Brain microvascular endothelial cell (primary cell): ENCODE measurements at regions not wholly inside any gene's neighbourhood (a gene's known extent, or its start where the extent isn't known, plus 50 kb on each side); places are given as distances from the start of the nearest gene placed in this dataset.

Source experiments
- DNase-seq: peaks from one replicate; pipeline ENCODE4 v3.0.0-alpha.2; 2020
- H3K27ac ChIP-seq: fragments of 250-450 bp; sonication (Bioruptor Pico); 2 replicates; pipeline ENCODE4 v1.5.1; 2020; ENCODE audit warnings: mild to moderate bottlenecking, moderate library complexity
- H3K27me3 ChIP-seq: fragments of 250-450 bp; sonication (Bioruptor Pico); replicated peaks from 2 replicates; pipeline ENCODE4 v1.5.1; 2020; ENCODE audit warnings: mild to moderate bottlenecking
- H3K36me3 ChIP-seq: fragments of 250-450 bp; sonication (Bioruptor Pico); replicated peaks from 2 replicates; pipeline ENCODE4 v1.5.1; 2020; ENCODE audit warnings: mild to moderate bottlenecking
- H3K4me3 ChIP-seq: 2 replicates; pipeline ENCODE4 v1.5.1; 2011; ENCODE audit warnings: low read depth, mild to moderate bottlenecking, control low read depth, low read length, moderate library complexity
- in situ Hi-C: cut with HindIII; loops from 2 replicates; pipeline ENCODE4 v1.10.0; 2017; ENCODE audit warnings: low sequenced_read_pairs, low pct_ligation_motif_present
- TF ChIP-seq, protein P1 (sequence below): IDR thresholded peaks from 2 replicates; pipeline ENCODE4 v1.5.1; 2011; ENCODE audit warnings: low read depth, mild to moderate bottlenecking, moderate library complexity, low read length, control low read depth, inconsistent platforms; ENCODE audit errors: missing control alignments

- Histone ChIP-seq H3K4me3 (no peak overlapping the region), H3K27ac (no peak overlapping the region), H3K27me3 (no peaks in the 10 kb centered on the region), H3K36me3 (no peaks in the 10 kb centered on the region)
- in situ Hi-C loops: no loop called here
- TF ChIP-seq, protein P1, sequence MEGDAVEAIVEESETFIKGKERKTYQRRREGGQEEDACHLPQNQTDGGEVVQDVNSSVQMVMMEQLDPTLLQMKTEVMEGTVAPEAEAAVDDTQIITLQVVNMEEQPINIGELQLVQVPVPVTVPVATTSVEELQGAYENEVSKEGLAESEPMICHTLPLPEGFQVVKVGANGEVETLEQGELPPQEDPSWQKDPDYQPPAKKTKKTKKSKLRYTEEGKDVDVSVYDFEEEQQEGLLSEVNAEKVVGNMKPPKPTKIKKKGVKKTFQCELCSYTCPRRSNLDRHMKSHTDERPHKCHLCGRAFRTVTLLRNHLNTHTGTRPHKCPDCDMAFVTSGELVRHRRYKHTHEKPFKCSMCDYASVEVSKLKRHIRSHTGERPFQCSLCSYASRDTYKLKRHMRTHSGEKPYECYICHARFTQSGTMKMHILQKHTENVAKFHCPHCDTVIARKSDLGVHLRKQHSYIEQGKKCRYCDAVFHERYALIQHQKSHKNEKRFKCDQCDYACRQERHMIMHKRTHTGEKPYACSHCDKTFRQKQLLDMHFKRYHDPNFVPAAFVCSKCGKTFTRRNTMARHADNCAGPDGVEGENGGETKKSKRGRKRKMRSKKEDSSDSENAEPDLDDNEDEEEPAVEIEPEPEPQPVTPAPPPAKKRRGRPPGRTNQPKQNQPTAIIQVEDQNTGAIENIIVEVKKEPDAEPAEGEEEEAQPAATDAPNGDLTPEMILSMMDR: no peak
- no peak for DNase-seq
Observed at GRCh38 chr4:52290466-52290865, 239.4 kb downstream of the SPATA18 start.

DNA sequence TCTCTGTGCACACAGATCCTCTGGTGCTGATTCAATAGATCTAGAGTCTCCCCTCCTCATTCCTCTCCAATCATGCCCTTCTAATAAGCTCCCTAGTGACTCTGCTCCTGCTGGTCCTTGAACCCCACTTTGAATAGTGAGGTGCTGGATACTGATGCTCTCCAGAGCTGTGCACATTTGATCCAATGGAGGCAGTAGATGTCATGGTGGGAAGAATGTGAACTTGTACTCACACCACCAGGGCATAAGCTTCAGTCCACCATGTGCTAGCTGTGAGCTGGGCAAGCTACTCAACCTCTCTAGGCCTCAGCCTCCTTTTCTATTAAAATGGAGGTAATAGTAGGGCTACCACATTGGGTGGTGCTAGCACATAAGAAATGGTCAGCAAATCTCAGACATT lies 241.1 kb downstream of the SPATA18 start:
- in situ Hi-C loops: no loop called here
- TF ChIP-seq, protein P1: no peak
- Histone ChIP-seq H3K27me3 (no peaks in the 10 kb centered on the region), H3K27ac (no peak overlapping the region), H3K36me3 (no peaks in the 10 kb centered on the region), H3K4me3 (no peak overlapping the region)
- no peak for DNase-seq

- Histone ChIP-seq H3K36me3 (no peaks in the 10 kb centered on the region), H3K27ac (no peak overlapping the region), H3K4me3 (no peak overlapping the region), H3K27me3 (no peaks in the 10 kb centered on the region)
- TF ChIP-seq, protein P1: no peak
- in situ Hi-C loops: no loop called here
- DNase-seq: no peak
Observed at GRCh38 chr4:52296341-52296740, 245.2 kb downstream of the SPATA18 start.

DNA sequence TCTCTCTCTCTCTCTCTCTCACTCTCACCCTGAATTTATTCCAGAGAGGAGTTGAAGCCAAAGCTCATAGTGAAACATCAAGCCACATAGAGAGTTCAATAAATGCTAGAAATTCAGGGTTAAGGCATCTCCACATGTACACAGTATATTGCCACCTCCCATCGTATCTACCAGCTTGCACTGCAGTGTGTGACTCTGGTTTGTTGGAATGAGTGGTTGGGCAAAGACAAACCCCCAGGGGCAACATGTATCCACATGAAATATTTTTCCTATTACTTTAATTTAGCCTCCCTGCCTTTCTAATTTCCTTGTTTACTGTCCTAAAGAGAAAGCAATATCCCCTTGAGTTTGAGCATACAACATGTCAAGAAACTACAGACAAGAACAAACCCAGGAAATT lies 247.3 kb downstream of the SPATA18 start:
- TF ChIP-seq, protein P1: no peak
- H3K27me3 ChIP-seq: no peaks in the 10 kb centered on the region

DNA sequence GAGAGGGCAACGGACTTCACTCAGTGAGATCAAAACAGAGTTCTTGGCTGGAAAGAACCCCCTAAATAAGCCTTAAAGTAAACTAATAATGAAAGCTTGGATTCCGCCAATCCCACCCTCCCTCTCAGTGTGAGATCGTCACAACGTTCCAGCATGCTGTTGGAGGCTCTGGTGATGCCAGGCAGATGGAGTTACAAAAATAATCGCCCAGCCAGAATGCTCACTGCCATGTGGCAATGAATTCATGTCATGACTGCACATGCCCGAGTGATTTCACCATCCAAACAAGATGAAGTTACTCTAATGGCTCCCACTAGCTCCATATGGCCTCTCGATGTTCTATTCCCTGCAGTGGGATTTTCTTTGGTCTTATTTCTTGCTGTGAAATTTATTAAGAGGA lies 248.0 kb downstream of the SPATA18 start:
- no peaks in the 10 kb centered on the region for H3K27me3 ChIP-seq
- H3K36me3 ChIP-seq: no peaks in the 10 kb centered on the region
- no peak for DNase-seq
- H3K4me3 ChIP-seq: no peak overlapping the region
- in situ Hi-C loops: no loop called here
- no peak overlapping the region for H3K27ac ChIP-seq
- TF ChIP-seq, protein P1: no peak

More for the DNA sequence above, 247.3 kb downstream of the SPATA18 start:
- in situ Hi-C loops: no loop called here
- no peak overlapping the region for H3K27ac ChIP-seq
- no peak overlapping the region for H3K4me3 ChIP-seq
- no peak for DNase-seq
- H3K36me3 ChIP-seq: no peaks in the 10 kb centered on the region

DNA sequence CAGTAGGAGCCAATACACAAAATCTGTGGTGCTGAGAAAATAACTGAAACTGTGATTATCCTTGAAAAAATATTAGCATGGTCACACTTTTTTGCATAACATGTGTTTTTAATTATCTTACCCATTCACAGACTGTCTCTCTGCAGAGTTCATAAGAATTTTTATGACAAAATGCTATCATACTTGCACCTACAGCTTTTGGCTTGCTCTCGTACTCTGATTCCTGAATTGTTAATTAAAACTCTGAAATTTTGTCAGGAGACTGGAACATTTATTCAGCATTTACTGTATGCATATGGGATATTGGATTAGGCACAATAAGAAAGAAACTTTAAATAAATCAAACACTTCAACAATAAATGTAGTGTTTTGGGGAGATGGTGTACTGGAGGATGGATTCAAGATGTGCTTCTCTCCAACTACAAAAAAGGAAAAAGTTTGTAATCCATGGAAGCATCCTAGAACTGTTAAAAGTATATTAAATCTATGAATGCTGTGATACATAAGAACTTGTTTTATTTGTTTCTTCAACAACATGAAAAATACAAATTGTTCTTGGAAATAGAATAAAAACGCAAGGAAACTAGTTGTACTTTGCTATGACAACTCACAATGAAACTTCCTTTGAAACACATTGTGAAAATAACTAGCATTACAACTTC lies 260.5 kb downstream of the SPATA18 start:
- DNase-seq: no peak
- TF ChIP-seq, protein P1: no peak
- no peaks in the 10 kb centered on the region for H3K27me3 ChIP-seq
- H3K27ac ChIP-seq: no peak overlapping the region
- no peak overlapping the region for H3K4me3 ChIP-seq
- in situ Hi-C loops: no loop called here
- H3K36me3 ChIP-seq: no peaks in the 10 kb centered on the region
